ENCODE measurements at regions not wholly inside any gene's neighbourhood (a gene's known extent, or its start where the extent isn't known, plus 50 kb on each side); places are given as distances from the start of the nearest gene placed in this dataset.
A peak's percentile ranks its signal among the peaks of the same experiment; 100 is the strongest.

- Mint-ChIP-seq H3K9me3 (peaks cover 0 to 3% (median 0%) of the 10 kb centered on the region in 7 donors), H3K27ac (peak overlapping the region in 1 of 3 donors; percentile 41), H3K36me3 (no peaks in the 10 kb centered on the region), H3K4me1 (peaks cover 2 to 6% (median 3%) of the 10 kb centered on the region in 4 donors), H3K27me3 (peaks cover 13% of the 10 kb centered on the region), H3K4me3 (no peak overlapping the region)
- Histone ChIP-seq H3K27me3 (ENCODE audit: control insufficient read depth, insufficient read depth, low read length) (no peaks in the 10 kb centered on the region), H3K4me3 (ENCODE audit: low read depth, low read length) (no peak overlapping the region), H3K36me3 (ENCODE audit: control insufficient read depth, insufficient read depth, low read length) (no peaks in the 10 kb centered on the region), H3K4me1 (ENCODE audit: control insufficient read depth, insufficient read depth, low read length, poor library complexity, severe bottlenecking) (no peaks in the 10 kb centered on the region), H3K27ac (ENCODE audit: insufficient read depth, low read length, poor library complexity, severe bottlenecking) (no peak overlapping the region), H3K9me3 (ENCODE audit: control insufficient read depth in 2 of 2, low read length in 2 of 2) (no peaks in the 10 kb centered on the region)
- ATAC-seq (ENCODE audit: low read depth in 2 of 2) (no peak), DNase-seq (no peak)
These were observed 165.6 kb upstream of the SMAD3 start for GRCh38 chr15:66899555-66900350.

- no peak for ATAC-seq (ENCODE audit: low read depth in 2 of 2)
- Histone ChIP-seq H3K4me3 (ENCODE audit: low read depth, low read length) (no peak overlapping the region), H3K27me3 (ENCODE audit: control insufficient read depth, insufficient read depth, low read length) (no peaks in the 10 kb centered on the region), H3K9me3 (ENCODE audit: control insufficient read depth in 2 of 2, low read length in 2 of 2) (no peaks in the 10 kb centered on the region), H3K4me1 (ENCODE audit: control insufficient read depth, insufficient read depth, low read length, poor library complexity, severe bottlenecking) (no peaks in the 10 kb centered on the region), H3K27ac (ENCODE audit: insufficient read depth, low read length, poor library complexity, severe bottlenecking) (no peak overlapping the region), H3K36me3 (ENCODE audit: control insufficient read depth, insufficient read depth, low read length) (no peaks in the 10 kb centered on the region)
- Mint-ChIP-seq H3K4me3 (no peak overlapping the region), H3K4me1 (peaks cover 0 to 6% (median 3%) of the 10 kb centered on the region in 4 donors), H3K36me3 (no peaks in the 10 kb centered on the region), H3K27me3 (peaks cover 17% of the 10 kb centered on the region), H3K27ac (no peak overlapping the region), H3K9me3 (peaks cover 0 to 3% (median 0%) of the 10 kb centered on the region in 7 donors)
- DNase-seq = no peak
These were observed 164.7 kb upstream of the SMAD3 start for GRCh38 chr15:66900586-66901310.

- ATAC-seq (ENCODE audit: low read depth in 2 of 2) = no peak
- no peaks in the 10 kb centered on the region for H3K36me3 ChIP-seq (ENCODE audit: control insufficient read depth, insufficient read depth, low read length)
- H3K27ac ChIP-seq (ENCODE audit: insufficient read depth, low read length, poor library complexity, severe bottlenecking) = no peak overlapping the region
- H3K27ac Mint-ChIP-seq = no peak overlapping the region
- no peaks in the 10 kb centered on the region for H3K36me3 Mint-ChIP-seq
- DNase-seq = no peak
- peak overlapping the region in 1 of 4 donors; percentile 86 for H3K4me3 Mint-ChIP-seq
- peaks cover 0 to 6% (median 3%) of the 10 kb centered on the region in 4 donors for H3K4me1 Mint-ChIP-seq
- peaks cover 0 to 3% (median 0%) of the 10 kb centered on the region in 7 donors for H3K9me3 Mint-ChIP-seq
- peaks cover 17% of the 10 kb centered on the region for H3K27me3 Mint-ChIP-seq
- H3K4me1 ChIP-seq (ENCODE audit: control insufficient read depth, insufficient read depth, low read length, poor library complexity, severe bottlenecking) = no peaks in the 10 kb centered on the region
- H3K4me3 ChIP-seq (ENCODE audit: low read depth, low read length) = no peak overlapping the region
- H3K9me3 ChIP-seq (ENCODE audit: control insufficient read depth in 2 of 2, low read length in 2 of 2) = no peaks in the 10 kb centered on the region
- H3K27me3 ChIP-seq (ENCODE audit: control insufficient read depth, insufficient read depth, low read length) = no peaks in the 10 kb centered on the region
These were observed 163.9 kb upstream of the SMAD3 start for GRCh38 chr15:66901336-66902100.

GRCh38 chr15:66905185-66905584, 160.2 kb upstream of the SMAD3 start:
- Mint-ChIP-seq H3K27me3 (peaks cover 44% of the 10 kb centered on the region), H3K9me3 (peaks cover 0 to 3% (median under 1%) of the 10 kb centered on the region in 7 donors), H3K4me3 (no peak overlapping the region), H3K36me3 (no peaks in the 10 kb centered on the region), H3K4me1 (peaks cover 0 to 6% (median 3%) of the 10 kb centered on the region in 4 donors), H3K27ac (no peak overlapping the region)
- Histone ChIP-seq H3K36me3 (ENCODE audit: control insufficient read depth, insufficient read depth, low read length) (no peaks in the 10 kb centered on the region), H3K27ac (ENCODE audit: insufficient read depth, low read length, poor library complexity, severe bottlenecking) (no peak overlapping the region), H3K9me3 (ENCODE audit: control insufficient read depth in 2 of 2, low read length in 2 of 2) (no peaks in the 10 kb centered on the region), H3K4me1 (ENCODE audit: control insufficient read depth, insufficient read depth, low read length, poor library complexity, severe bottlenecking) (no peaks in the 10 kb centered on the region), H3K27me3 (ENCODE audit: control insufficient read depth, insufficient read depth, low read length) (no peaks in the 10 kb centered on the region), H3K4me3 (ENCODE audit: low read depth, low read length) (no peak overlapping the region)
- DNase-seq = no peak
- no peak for ATAC-seq (ENCODE audit: low read depth in 2 of 2)

GRCh38 chr15:66905954-66906353, 159.4 kb upstream of the SMAD3 start:
- H3K4me1 Mint-ChIP-seq = peaks cover 0 to 6% (median 3%) of the 10 kb centered on the region in 4 donors
- H3K36me3 Mint-ChIP-seq = no peaks in the 10 kb centered on the region
- H3K27me3 Mint-ChIP-seq = peaks cover 52% of the 10 kb centered on the region

GRCh38 chr15:66906668-66907614, 158.5 kb upstream of the SMAD3 start:
- Histone ChIP-seq H3K4me3 (ENCODE audit: low read depth, low read length) (no peak overlapping the region), H3K27me3 (ENCODE audit: control insufficient read depth, insufficient read depth, low read length) (no peaks in the 10 kb centered on the region), H3K36me3 (ENCODE audit: control insufficient read depth, insufficient read depth, low read length) (no peaks in the 10 kb centered on the region), H3K4me1 (ENCODE audit: control insufficient read depth, insufficient read depth, low read length, poor library complexity, severe bottlenecking) (no peaks in the 10 kb centered on the region), H3K9me3 (ENCODE audit: control insufficient read depth in 2 of 2, low read length in 2 of 2) (no peaks in the 10 kb centered on the region), H3K27ac (ENCODE audit: insufficient read depth, low read length, poor library complexity, severe bottlenecking) (no peak overlapping the region)
- DNase-seq (no peak), ATAC-seq (ENCODE audit: low read depth in 2 of 2) (no peak)
- Mint-ChIP-seq H3K27me3 (peaks cover 52% of the 10 kb centered on the region), H3K4me1 (peaks cover 2 to 7% (median 3%) of the 10 kb centered on the region in 4 donors), H3K4me3 (peak overlapping the region in 1 of 4 donors; percentile 21), H3K27ac (no peak overlapping the region), H3K36me3 (no peaks in the 10 kb centered on the region), H3K9me3 (peaks cover 0 to 3% (median 2%) of the 10 kb centered on the region in 7 donors)

More at GRCh38 chr15:66905954-66906353, 159.4 kb upstream of the SMAD3 start:
- H3K9me3 Mint-ChIP-seq = peaks cover 0 to 3% (median 2%) of the 10 kb centered on the region in 7 donors
- DNase-seq (no peak), ATAC-seq (ENCODE audit: low read depth in 2 of 2) (no peak)
- no peak overlapping the region for H3K27ac Mint-ChIP-seq
- H3K4me3 ChIP-seq (ENCODE audit: low read depth, low read length) = no peak overlapping the region
- no peaks in the 10 kb centered on the region for H3K36me3 ChIP-seq (ENCODE audit: control insufficient read depth, insufficient read depth, low read length)
- no peak overlapping the region for H3K27ac ChIP-seq (ENCODE audit: insufficient read depth, low read length, poor library complexity, severe bottlenecking)
- H3K4me3 Mint-ChIP-seq = no peak overlapping the region
- H3K27me3 ChIP-seq (ENCODE audit: control insufficient read depth, insufficient read depth, low read length) = no peaks in the 10 kb centered on the region
- H3K4me1 ChIP-seq (ENCODE audit: control insufficient read depth, insufficient read depth, low read length, poor library complexity, severe bottlenecking) = no peaks in the 10 kb centered on the region
- H3K9me3 ChIP-seq (ENCODE audit: control insufficient read depth in 2 of 2, low read length in 2 of 2) = no peaks in the 10 kb centered on the region

Measured in CD4-positive, CD25-positive, alpha-beta regulatory T cell (primary cell).